Keratinocyte (primary cell): ENCODE measurements at regions not wholly inside any gene's neighbourhood (a gene's known extent, or its start where the extent isn't known, plus 50 kb on each side); places are given as distances from the start of the nearest gene placed in this dataset.

ENCODE experiments used
- DNase-seq: peaks from one replicate; pipeline ENCODE4 v3.0.0-alpha.2; 2011; ENCODE audit warnings: low read depth, missing footprints, low spot score
- FAIRE-seq: peaks from 2 replicates; lab custom pipeline; 2011; peaks lifted over from hg19 to GRCh38; lab: Jason Lieb, UNC
- H2AFZ ChIP-seq: 2 replicates; pipeline ENCODE4 v1.6.0; 2012; ENCODE audit warnings: low read length, control low read depth, inconsistent platforms; ENCODE audit not compliant: control insufficient read depth
- H3K27ac ChIP-seq: 2 replicates; pipeline ENCODE4 v1.5.1; 2011; ENCODE audit warnings: low read length; ENCODE audit not compliant: control insufficient read depth, insufficient read depth
- H3K27me3 ChIP-seq: 3 replicates; pipeline ENCODE4 v1.6.0; 2011; ENCODE audit warnings: low read length; ENCODE audit not compliant: control insufficient read depth, insufficient read depth; ENCODE audit errors: extremely low read depth
- H3K36me3 ChIP-seq, 2 experiments: 2 replicates in 1 of 2; 3 replicates in 1 of 2; pipeline ENCODE4 v1.5.1; 2011; ENCODE audit warnings: low read length in 2 of 2, mild to moderate bottlenecking in 1 of 2; ENCODE audit not compliant: control insufficient read depth in 2 of 2, insufficient read depth in 2 of 2; ENCODE audit errors: extremely low read depth in 1 of 2
- H3K4me1 ChIP-seq: 3 replicates; pipeline ENCODE4 v1.5.1; 2011; ENCODE audit warnings: low read length; ENCODE audit not compliant: control insufficient read depth, insufficient read depth; ENCODE audit errors: extremely low read depth
- H3K4me2 ChIP-seq: 3 replicates; pipeline ENCODE4 v1.6.0; 2011; ENCODE audit warnings: low read depth, low read length; ENCODE audit not compliant: control insufficient read depth, insufficient read depth; ENCODE audit errors: extremely low read depth
- H3K4me3 ChIP-seq, 3 experiments: fragments of 200-600 bp in 1 of 3; sonication (generic) in 1 of 3; 2 replicates in 2 of 3; 3 replicates in 1 of 3; pipeline ENCODE4 v1.5.1; 2011 to 2016; ENCODE audit warnings: low read length in 3 of 3, mild to moderate bottlenecking in 3 of 3, control low read depth in 2 of 3, inconsistent platforms in 1 of 3, low read depth in 1 of 3, mixed read lengths in 1 of 3, mixed run types in 1 of 3, moderate library complexity in 1 of 3; ENCODE audit not compliant: control insufficient read depth in 2 of 3, insufficient read depth in 2 of 3; ENCODE audit errors: extremely low read depth in 1 of 3
- H3K79me2 ChIP-seq: 2 replicates; pipeline ENCODE4 v1.6.0; 2012; ENCODE audit warnings: low read length; ENCODE audit not compliant: control insufficient read depth, insufficient read depth
- H3K9ac ChIP-seq: 3 replicates; pipeline ENCODE4 v1.6.0; 2011; ENCODE audit warnings: low read length; ENCODE audit not compliant: control insufficient read depth, insufficient read depth; ENCODE audit errors: extremely low read depth
- H3K9me1 ChIP-seq: 3 replicates; pipeline ENCODE4 v1.6.0; 2011; ENCODE audit warnings: low read length; ENCODE audit not compliant: control insufficient read depth, insufficient read depth; ENCODE audit errors: extremely low read depth
- H3K9me3 ChIP-seq: 2 replicates; pipeline ENCODE4 v1.5.1; 2012; ENCODE audit warnings: low read depth, low read length; ENCODE audit not compliant: control insufficient read depth
- H4K20me1 ChIP-seq: 3 replicates; pipeline ENCODE4 v1.6.0; 2011; ENCODE audit warnings: low read length; ENCODE audit not compliant: control insufficient read depth, insufficient read depth; ENCODE audit errors: extremely low read depth
- CTCF ChIP-seq, 3 experiments: IDR thresholded peaks in 1 of 3; conservative IDR thresholded peaks in 1 of 3; optimal IDR thresholded peaks in 1 of 3; 2 replicates in 2 of 3; 3 replicates in 1 of 3; pipeline versions ENCODE3 to v1.5.1; 2011; ENCODE audit warnings: low read length in 3 of 3, mild to moderate bottlenecking in 3 of 3, moderate library complexity in 2 of 3, control low read depth in 1 of 3, inconsistent platforms in 1 of 3; ENCODE audit not compliant: insufficient read depth in 2 of 3; ENCODE audit errors: extremely low read depth in 1 of 3
- EZH2 ChIP-seq: IDR thresholded peaks from one replicate; pipeline ENCODE4 v1.6.1; 2012; ENCODE audit warnings: inconsistent platforms, mild to moderate bottlenecking, low read length, moderate library complexity
- dilution Hi-C: fragments of 300-500 bp; cut with MboI; formaldehyde crosslinking; loops from one replicate; pipeline ENCODE4 v1.7.0; 2020; ENCODE audit warnings: low sequenced_read_pairs; ENCODE audit not compliant: extremely low pct_ligation_motif_present

GRCh38 chr7:51476026-51476425, 159.4 kb upstream of the COBL start:
- no peaks in the 10 kb centered on the region for H4K20me1 ChIP-seq
- peaks cover 6% of the 10 kb centered on the region for H3K9me3 ChIP-seq
- H3K4me3 ChIP-seq: no peak overlapping the region
- H3K27me3 ChIP-seq: peaks cover 14% of the 10 kb centered on the region
- H3K79me2 ChIP-seq: no peaks in the 10 kb centered on the region
- TF ChIP-seq EZH2: no peak
- TF ChIP-seq CTCF (optimal IDR thresholded peaks at IDR 0.05 in 1 of 3, IDR thresholded peaks at IDR 0.05 in 1 of 3, conservative IDR thresholded peaks at IDR 0.05 in 1 of 3; ENCODE audit: extremely low read depth in 1 of 3, insufficient read depth in 2 of 3, low read length in 3 of 3): no peak
- no peaks in the 10 kb centered on the region for H3K9me1 ChIP-seq
- H3K4me1 ChIP-seq: no peaks in the 10 kb centered on the region
- no peaks in the 10 kb centered on the region for H3K36me3 ChIP-seq
- no peak for FAIRE-seq
- no peak overlapping the region for H3K27ac ChIP-seq
- no peak overlapping the region for H3K4me2 ChIP-seq
- no peak overlapping the region for H3K9ac ChIP-seq
- dilution Hi-C loops: no loop called here
- no peak overlapping the region for H2AFZ ChIP-seq
- DNase-seq: no peak

GRCh38 chr7:51472873-51473272, 156.3 kb upstream of the COBL start:
- Histone ChIP-seq H3K4me1 (no peaks in the 10 kb centered on the region), H3K27ac (no peak overlapping the region), H4K20me1 (no peaks in the 10 kb centered on the region), H3K9ac (no peak overlapping the region), H2AFZ (no peak overlapping the region), H3K4me3 (no peak overlapping the region), H3K36me3 (no peaks in the 10 kb centered on the region), H3K9me1 (no peaks in the 10 kb centered on the region), H3K4me2 (no peak overlapping the region), H3K27me3 (peaks cover 15% of the 10 kb centered on the region), H3K79me2 (no peaks in the 10 kb centered on the region), H3K9me3 (peaks cover 6% of the 10 kb centered on the region)
- no peak for FAIRE-seq
- no peak for TF ChIP-seq EZH2
- no peak for DNase-seq
- dilution Hi-C loops: no loop called here

GRCh38 chr7:51471981-51472296, 155.3 kb upstream of the COBL start:
- Histone ChIP-seq H3K4me1 (no peaks in the 10 kb centered on the region), H3K9ac (no peak overlapping the region), H4K20me1 (no peaks in the 10 kb centered on the region), H3K9me1 (no peaks in the 10 kb centered on the region), H3K4me3 (no peak overlapping the region), H3K9me3 (no peaks in the 10 kb centered on the region), H3K79me2 (no peaks in the 10 kb centered on the region), H3K27me3 (peaks cover 15% of the 10 kb centered on the region), H2AFZ (no peak overlapping the region), H3K36me3 (no peaks in the 10 kb centered on the region), H3K4me2 (no peak overlapping the region), H3K27ac (no peak overlapping the region)
- dilution Hi-C loops: no loop called here
- FAIRE-seq: no peak
- TF ChIP-seq EZH2 (no peak), CTCF (optimal IDR thresholded peaks at IDR 0.05 in 1 of 3, IDR thresholded peaks at IDR 0.05 in 1 of 3, conservative IDR thresholded peaks at IDR 0.05 in 1 of 3; ENCODE audit: extremely low read depth in 1 of 3, insufficient read depth in 2 of 3, low read length in 3 of 3) (no peak)
- DNase-seq: no peak
